HG03045 (cell line): ENCODE measurements at regions not wholly inside any gene's neighbourhood (a gene's known extent, or its start where the extent isn't known, plus 50 kb on each side); places are given as distances from the start of the nearest gene placed in this dataset.
A peak's percentile ranks its signal among the peaks of the same experiment; 100 is the strongest.

Experiments used
- ATAC-seq: cut with Tn5 transposase; IDR thresholded peaks from one replicate; pipeline ENCODE4 v1.9.1; 2021; ENCODE audit warnings: mild to moderate bottlenecking, moderate library complexity; ENCODE audit not compliant: unreplicated experiment

DNA sequence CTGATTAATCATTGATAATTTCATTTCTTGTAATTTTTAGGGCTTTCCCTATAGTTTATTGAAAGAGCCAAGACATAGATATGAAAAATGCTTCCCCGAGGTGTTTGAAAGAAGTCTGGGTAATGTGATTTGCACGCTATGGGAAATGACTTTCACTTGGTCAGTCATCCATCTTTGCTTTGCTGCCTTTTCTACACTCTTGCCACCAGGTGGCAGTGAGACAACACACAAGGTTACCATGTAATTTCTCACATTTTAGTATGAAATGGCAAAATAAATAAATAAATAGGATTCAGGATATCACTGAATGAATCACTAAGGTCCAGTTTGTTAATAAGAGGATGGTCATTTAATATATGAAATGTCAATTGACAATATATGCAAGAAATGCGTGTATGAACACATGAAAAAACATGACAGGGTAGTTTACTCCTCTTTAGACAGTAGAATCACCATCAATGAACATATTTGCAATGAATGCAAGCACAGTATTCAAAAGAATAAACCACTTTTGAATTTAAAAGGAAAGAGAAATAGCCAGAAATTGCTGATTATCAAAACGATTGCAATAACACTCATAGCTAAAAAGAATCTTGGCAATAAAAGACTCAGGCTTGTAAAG is 52.2 kb upstream of the KCNH7 start:
- peak; percentile 93 for ATAC-seq

- no peak for ATAC-seq
Measured at GRCh38 chr2:162888652-162889051, 50.1 kb upstream of the KCNH7 start.
